Stomach (tissue), 8 donors: ENCODE measurements at regions not wholly inside any gene's neighbourhood (a gene's known extent, or its start where the extent isn't known, plus 50 kb on each side); places are given as distances from the start of the nearest gene placed in this dataset.

Source experiments
- DNase-seq, 2 donors: peaks; one replicate each; pipeline versions ENCODE4 v3.0.0 to v3.0.0-alpha.2; 2013 to 2019
- H3K27ac ChIP-seq, 5 donors: fragments of 200-600 bp in 4 of 5; sonication (generic) in 4 of 5; one replicate each; pipeline ENCODE4 v1.5.1; 2013 to 2019; ENCODE audit warnings: mild to moderate bottlenecking in 1 of 5, moderate library complexity in 1 of 5
- H3K27me3 ChIP-seq, 3 donors: fragments of 200-600 bp; sonication (generic); one replicate each; pipeline ENCODE4 v1.5.1; 2017 to 2019; ENCODE audit warnings: mixed run types in 1 of 3
- H3K36me3 ChIP-seq, 4 donors: fragments of 200-600 bp; sonication (generic); 1 replicate in 3 of 4; 2 replicates in 1 of 4; pipeline ENCODE4 v1.5.1; 2016 to 2019
- H3K4me1 ChIP-seq, 4 donors: fragments of 200-600 bp; sonication (generic); one replicate each; pipeline ENCODE4 v1.5.1; 2016 to 2019
- H3K4me3 ChIP-seq, 4 donors: fragments of 200-600 bp; sonication (generic) in 3 of 4; one replicate each; pipeline ENCODE4 v1.5.1; 2016 to 2019; ENCODE audit warnings: mild to moderate bottlenecking in 1 of 4
- H3K9me3 ChIP-seq, 4 donors: fragments of 200-600 bp; sonication (generic); one replicate each; pipeline ENCODE4 v1.5.1; 2016 to 2019
- EP300 ChIP-seq: sonication (generic); formaldehyde crosslinking; IDR thresholded peaks from one replicate; pipeline ENCODE4 v1.6.1; 2017; ENCODE audit warnings: antibody characterized with exemption
- POLR2A ChIP-seq, 4 donors: fragments of 450-650 bp; IDR thresholded peaks; one replicate each; pipeline ENCODE4 v1.6.1; 2016; ENCODE audit warnings: antibody characterized with exemption in 4 of 4, control low read depth in 2 of 4, mild to moderate bottlenecking in 1 of 4, moderate library complexity in 1 of 4
- POLR2AphosphoS5 ChIP-seq, 3 donors: sonication (generic); formaldehyde crosslinking; IDR thresholded peaks; one replicate each; pipeline ENCODE4 v1.6.1; 2016; ENCODE audit warnings: antibody characterized with exemption in 3 of 3
- WGBS, 5 donors: extraction: QIAGEN DNeasy Blood & Tissue Kit in 3 of 5; methylation state at CpG; one replicate each; pipeline versions ENCODE4 v1.1.5 to v1.1.7; 2013 to 2018; 5-methylcytosine and 5-hydroxymethylcytosine counted together
- intact Hi-C: fragments of 100-400 bp; cut with DNase I; formaldehyde crosslinking; loops from one replicate; pipeline ENCODE4 v1.15.1; 2023; ENCODE audit warnings: low total_unique reads
- TF ChIP-seq, protein P1 (sequence below), 7 experiments: fragments of 450-650 bp in 4 of 7; fragments of 200-600 bp in 3 of 7; sonication (generic) in 3 of 7; IDR thresholded peaks; one replicate each; pipeline ENCODE4 v1.5.1; 2016 to 2019; ENCODE audit warnings: antibody characterized with exemption in 7 of 7, control low read depth in 2 of 7, mild to moderate bottlenecking in 1 of 7
- donor health status: healthy with polysubstance abuse.
- donor health status: Bipolar disorder and iron deficiency.
- donor health status: healthy.

DNA sequence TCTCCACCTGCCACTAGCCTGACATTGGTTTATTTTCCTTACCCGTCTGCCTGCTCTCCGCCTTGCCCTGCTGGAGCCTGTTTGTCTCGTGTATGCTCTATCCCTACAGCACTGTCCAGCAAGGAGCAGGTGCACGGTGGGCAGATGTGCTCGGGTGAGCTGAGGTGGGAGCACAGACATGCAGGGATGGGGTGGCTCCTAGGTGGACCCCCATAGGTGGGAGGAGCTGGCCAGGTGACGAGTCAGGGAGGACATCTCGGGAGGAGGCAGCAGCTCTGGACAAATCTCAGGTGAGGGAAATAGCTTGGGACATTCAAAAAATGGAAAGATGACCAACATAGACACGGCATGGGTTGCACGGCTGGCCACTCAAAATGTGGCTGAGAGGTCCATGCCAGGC, 89.2 kb upstream of the SHANK2 start:
- 84 to 89% (median 88%) methylated on average over 9 of the region's 9 CpGs for WGBS, 5 donors
- DNase-seq: no peak
- Histone ChIP-seq H3K36me3 (no peaks in the 10 kb centered on the region), H3K4me3 (no peak overlapping the region), H3K4me1 (peaks cover 0 to 17% (median 8%) of the 10 kb centered on the region in 4 donors), H3K9me3 (no peaks in the 10 kb centered on the region), H3K27me3 (peaks cover 0 to 5% (median 0%) of the 10 kb centered on the region in 3 donors), H3K27ac (no peak overlapping the region)
- intact Hi-C loops: no loop called here
- TF ChIP-seq, protein P1, sequence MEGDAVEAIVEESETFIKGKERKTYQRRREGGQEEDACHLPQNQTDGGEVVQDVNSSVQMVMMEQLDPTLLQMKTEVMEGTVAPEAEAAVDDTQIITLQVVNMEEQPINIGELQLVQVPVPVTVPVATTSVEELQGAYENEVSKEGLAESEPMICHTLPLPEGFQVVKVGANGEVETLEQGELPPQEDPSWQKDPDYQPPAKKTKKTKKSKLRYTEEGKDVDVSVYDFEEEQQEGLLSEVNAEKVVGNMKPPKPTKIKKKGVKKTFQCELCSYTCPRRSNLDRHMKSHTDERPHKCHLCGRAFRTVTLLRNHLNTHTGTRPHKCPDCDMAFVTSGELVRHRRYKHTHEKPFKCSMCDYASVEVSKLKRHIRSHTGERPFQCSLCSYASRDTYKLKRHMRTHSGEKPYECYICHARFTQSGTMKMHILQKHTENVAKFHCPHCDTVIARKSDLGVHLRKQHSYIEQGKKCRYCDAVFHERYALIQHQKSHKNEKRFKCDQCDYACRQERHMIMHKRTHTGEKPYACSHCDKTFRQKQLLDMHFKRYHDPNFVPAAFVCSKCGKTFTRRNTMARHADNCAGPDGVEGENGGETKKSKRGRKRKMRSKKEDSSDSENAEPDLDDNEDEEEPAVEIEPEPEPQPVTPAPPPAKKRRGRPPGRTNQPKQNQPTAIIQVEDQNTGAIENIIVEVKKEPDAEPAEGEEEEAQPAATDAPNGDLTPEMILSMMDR (IDR thresholded peaks at IDR 0.05): no peak
- TF ChIP-seq POLR2A (IDR thresholded peaks at IDR 0.05) (no peak), POLR2AphosphoS5 (IDR thresholded peaks at IDR 0.05) (no peak), EP300 (no peak)

DNA sequence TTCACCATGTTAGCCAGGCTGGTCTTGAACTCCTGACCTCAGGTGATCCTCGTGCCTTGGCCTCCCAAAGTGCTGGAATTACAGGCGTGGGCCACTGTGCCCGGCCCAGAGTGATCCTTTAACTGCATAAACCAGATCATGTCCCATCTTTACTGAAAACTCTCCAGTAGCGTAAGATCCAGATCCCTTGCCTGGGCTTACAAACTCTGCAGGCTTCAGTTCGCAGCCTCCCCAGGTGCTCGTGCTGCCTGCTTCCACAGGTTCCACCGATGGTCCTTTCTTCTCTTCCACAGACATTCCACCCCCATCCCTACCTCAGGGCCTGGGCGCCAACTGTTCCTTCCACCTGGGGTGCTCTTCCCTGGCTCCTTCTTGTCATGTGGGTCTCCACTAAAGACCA, 88.8 kb upstream of the SHANK2 start:
- 88 to 95% (median 92%) methylated on average over 8 of the region's 8 CpGs for WGBS, 5 donors
- intact Hi-C loops: no loop called here

GRCh38 chr11:71340086-71340606, 87.8 kb upstream of the SHANK2 start:
- TF ChIP-seq, protein P1 (IDR thresholded peaks at IDR 0.05): no peak
- TF ChIP-seq EP300 (no peak), POLR2AphosphoS5 (IDR thresholded peaks at IDR 0.05) (no peak), POLR2A (IDR thresholded peaks at IDR 0.05) (no peak)
- no peak overlapping the region for H3K27ac ChIP-seq
- DNase-seq: peak in 1 of 2 donors; percentile 9
- 75 to 88% (median 85%) methylated on average over 12 of the region's 12 CpGs for WGBS, 5 donors
- H3K4me3 ChIP-seq: no peak overlapping the region
- H3K4me1 ChIP-seq: peaks cover 0 to 17% (median 8%) of the 10 kb centered on the region in 4 donors
- H3K9me3 ChIP-seq: no peaks in the 10 kb centered on the region
- H3K27me3 ChIP-seq: peaks cover 0 to 5% (median 0%) of the 10 kb centered on the region in 3 donors
- no peaks in the 10 kb centered on the region for H3K36me3 ChIP-seq
- intact Hi-C loops: no loop called here

More for the DNA sequence above, 88.8 kb upstream of the SHANK2 start:
- DNase-seq: no peak
- TF ChIP-seq POLR2A (IDR thresholded peaks at IDR 0.05) (no peak), EP300 (no peak), POLR2AphosphoS5 (IDR thresholded peaks at IDR 0.05) (no peak)
- TF ChIP-seq, protein P1 (IDR thresholded peaks at IDR 0.05): no peak
- Histone ChIP-seq H3K4me3 (no peak overlapping the region), H3K36me3 (no peaks in the 10 kb centered on the region), H3K27ac (no peak overlapping the region), H3K27me3 (peaks cover 0 to 5% (median 0%) of the 10 kb centered on the region in 3 donors), H3K9me3 (no peaks in the 10 kb centered on the region), H3K4me1 (peaks cover 0 to 17% (median 8%) of the 10 kb centered on the region in 4 donors)

GRCh38 chr11:71339396-71339881, 87.1 kb upstream of the SHANK2 start:
- peak overlapping the region in 1 of 4 donors; percentile 1 for H3K4me3 ChIP-seq
- intact Hi-C loops: no loop called here
- peaks cover 0 to 17% (median 8%) of the 10 kb centered on the region in 4 donors for H3K4me1 ChIP-seq
- H3K27me3 ChIP-seq: peaks cover 0 to 5% (median 0%) of the 10 kb centered on the region in 3 donors
- peak overlapping the region in 3 of 5 donors; percentile 11 to 52 (median 17) for H3K27ac ChIP-seq
- TF ChIP-seq POLR2AphosphoS5 (IDR thresholded peaks at IDR 0.05) (no peak), EP300 (no peak), POLR2A (IDR thresholded peaks at IDR 0.05) (no peak)
- TF ChIP-seq, protein P1 (IDR thresholded peaks at IDR 0.05): no peak
- H3K36me3 ChIP-seq: no peaks in the 10 kb centered on the region
- 65 to 88% (median 84%) methylated on average over 12 to 14 of the region's 14 CpGs for WGBS, 5 donors
- H3K9me3 ChIP-seq: no peaks in the 10 kb centered on the region
- peak in 1 of 2 donors; percentile 20 for DNase-seq
